GM19238 (cell line): ENCODE measurements at regions not wholly inside any gene's neighbourhood (a gene's known extent, or its start where the extent isn't known, plus 50 kb on each side); places are given as distances from the start of the nearest gene placed in this dataset.

Source experiments
- DNase-seq: peaks from one replicate; pipeline ENCODE4 v3.0.0; 2011; ENCODE audit warnings: low spot score; ENCODE audit not compliant: insufficient read length

DNA sequence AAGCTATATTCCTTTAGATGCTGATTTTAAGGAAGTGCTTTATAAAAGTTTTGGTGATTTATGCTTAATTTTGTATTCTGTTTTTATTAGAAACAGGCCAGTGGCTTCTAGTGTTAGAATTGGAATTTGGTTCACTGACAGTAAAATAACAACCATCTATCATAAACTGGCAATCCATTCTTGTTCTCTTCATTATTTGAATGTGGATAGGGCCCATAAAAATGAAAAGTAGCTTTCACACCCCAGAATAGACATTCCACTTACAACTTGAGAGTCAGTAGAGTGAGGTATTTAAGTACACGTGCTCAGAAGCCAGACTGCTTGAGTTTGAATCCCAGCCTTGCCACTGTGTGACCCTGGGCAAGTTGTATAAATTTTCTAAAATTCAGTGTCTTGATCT is 232.4 kb upstream of the CTSO start:
- DNase-seq = no peak

- no peak for DNase-seq
Measured at GRCh38 chr4:156185514-156186055, 231.9 kb upstream of the CTSO start.

- DNase-seq = no peak
Measured at GRCh38 chr4:156182269-156182668, 228.6 kb upstream of the CTSO start.

GRCh38 chr4:156177941-156178340 is 224.3 kb upstream of the CTSO start:
- no peak for DNase-seq

- no peak for DNase-seq
Measured at GRCh38 chr4:156176896-156177295, 223.2 kb upstream of the CTSO start.

DNA sequence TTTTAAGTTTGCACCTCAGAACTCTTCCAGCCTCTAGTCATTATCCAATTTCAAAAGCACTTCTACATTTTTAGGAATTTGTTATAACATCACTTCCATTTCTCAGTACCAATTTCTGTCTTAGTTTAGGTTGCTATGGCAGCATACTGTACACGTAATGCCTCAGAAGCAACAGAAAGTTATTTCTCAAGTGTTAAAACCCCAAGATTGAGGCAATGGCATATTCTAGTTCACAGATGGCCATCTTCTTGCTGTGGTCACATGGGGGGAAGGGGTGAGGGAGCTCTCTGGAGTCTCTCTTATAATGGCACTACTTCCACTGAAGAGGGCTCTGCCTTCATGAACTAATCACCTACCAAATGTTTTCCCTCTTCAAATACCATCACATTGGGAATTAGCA is 220.3 kb upstream of the CTSO start:
- DNase-seq = no peak

- no peak for DNase-seq
Measured at GRCh38 chr4:156173486-156173885, 219.8 kb upstream of the CTSO start.

GRCh38 chr4:156169861-156170260 is 216.2 kb upstream of the CTSO start:
- DNase-seq = no peak

GRCh38 chr4:156169011-156169410 is 215.3 kb upstream of the CTSO start:
- no peak for DNase-seq

- no peak for DNase-seq
Measured at GRCh38 chr4:156168288-156168687, 214.6 kb upstream of the CTSO start.

- DNase-seq = no peak
Measured at GRCh38 chr4:156158747-156159146, 205.1 kb upstream of the CTSO start.

GRCh38 chr4:156154978-156155377 is 201.3 kb upstream of the CTSO start:
- no peak for DNase-seq

GRCh38 chr4:156146571-156146970 is 192.9 kb upstream of the CTSO start:
- DNase-seq = no peak

DNA sequence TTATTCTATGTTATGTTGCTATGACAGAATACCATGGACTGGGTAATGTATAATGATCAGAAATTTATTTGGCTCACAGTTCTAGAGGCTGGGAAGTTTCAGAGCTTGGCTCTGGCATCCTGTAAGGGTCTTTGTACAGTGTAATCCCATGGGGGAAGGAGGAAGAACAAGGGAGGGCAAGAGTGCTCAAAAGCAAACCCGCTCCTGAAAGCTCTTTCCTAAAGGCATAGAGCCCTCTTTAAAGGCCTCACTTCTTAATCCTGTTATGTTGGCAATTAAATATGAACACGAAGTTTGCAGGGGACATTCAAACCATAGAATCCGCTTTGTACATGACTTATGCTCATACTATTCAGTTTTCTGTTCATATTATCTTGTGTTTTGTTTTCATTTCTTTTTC is 191.3 kb upstream of the CTSO start:
- DNase-seq = no peak

DNA sequence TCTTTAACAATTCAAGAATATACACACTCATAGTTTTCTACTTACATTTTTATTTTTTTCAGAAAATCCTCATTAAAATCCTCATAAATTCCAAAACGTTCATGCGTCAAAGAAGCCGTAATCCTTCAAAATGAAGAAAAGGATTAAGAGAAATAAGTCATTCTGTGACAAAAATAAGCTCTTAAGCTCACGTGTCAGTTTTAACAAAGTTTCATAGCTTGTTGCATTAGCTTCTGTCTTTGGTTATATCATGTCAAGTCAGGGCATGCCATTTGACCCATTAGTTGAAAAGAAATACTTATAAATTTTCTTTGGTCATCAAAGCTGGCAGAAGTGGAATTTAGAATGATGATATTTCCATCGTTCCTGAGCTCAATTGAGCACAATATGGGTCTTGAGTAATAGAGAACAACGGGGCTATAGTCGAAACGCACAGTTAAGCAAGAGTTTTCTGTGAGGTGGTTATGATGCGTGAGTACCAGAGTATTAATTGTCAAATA is 185.2 kb upstream of the CTSO start:
- no peak for DNase-seq

- DNase-seq = no peak
Measured at GRCh38 chr4:156137679-156138473, 184.2 kb upstream of the CTSO start.

- no peak for DNase-seq
Measured at GRCh38 chr4:156132196-156132595, 178.5 kb upstream of the CTSO start.

- DNase-seq = no peak
Measured at GRCh38 chr4:156128616-156129015, 174.9 kb upstream of the CTSO start.

DNA sequence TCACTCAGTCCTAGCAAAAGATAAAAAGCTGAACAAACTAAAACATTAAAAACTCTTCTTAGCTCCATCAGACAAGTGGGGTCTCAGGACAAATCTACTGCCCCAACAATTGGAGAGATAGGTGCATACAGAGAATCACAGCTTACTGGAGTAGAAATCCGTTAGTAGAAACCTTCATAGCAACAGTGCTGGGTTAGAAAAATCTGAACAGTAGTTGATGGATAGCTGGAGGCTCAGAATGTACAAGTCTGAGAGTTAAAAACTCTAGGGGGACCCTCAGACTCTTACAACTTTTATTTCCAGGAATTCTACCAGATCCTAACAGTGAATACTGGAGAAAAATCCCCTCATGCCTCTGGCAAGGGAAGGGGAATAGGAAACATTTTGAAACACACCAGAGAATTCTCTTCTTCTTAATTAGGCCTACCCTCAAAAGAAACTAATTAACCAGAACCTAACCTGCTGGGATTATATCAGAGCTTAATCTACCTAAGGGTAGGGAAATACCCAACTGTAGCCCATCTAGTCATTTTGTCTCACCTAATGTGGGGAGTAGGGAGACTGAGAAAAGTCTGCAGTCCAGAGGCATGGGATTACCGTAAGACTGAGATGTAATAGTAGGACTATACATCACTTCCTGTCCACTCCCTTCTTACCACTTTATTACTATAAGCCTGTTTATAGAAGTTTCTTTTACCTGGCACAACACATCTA is 165.0 kb upstream of the CTSO start:
- no peak for DNase-seq

GRCh38 chr4:156117743-156118142 is 164.1 kb upstream of the CTSO start:
- no peak for DNase-seq

- no peak for DNase-seq
Measured at GRCh38 chr4:156116991-156117390, 163.3 kb upstream of the CTSO start.

GRCh38 chr4:156113138-156113765 is 159.6 kb upstream of the CTSO start:
- no peak for DNase-seq
